ENCODE measurements at regions not wholly inside any gene's neighbourhood (a gene's known extent, or its start where the extent isn't known, plus 50 kb on each side); places are given as distances from the start of the nearest gene placed in this dataset.
"Not testable (repeated sequence)": the region's sequence is repeated elsewhere in the genome, so short reads cannot be mapped to it uniquely, and the experiment has no call there.

DNA sequence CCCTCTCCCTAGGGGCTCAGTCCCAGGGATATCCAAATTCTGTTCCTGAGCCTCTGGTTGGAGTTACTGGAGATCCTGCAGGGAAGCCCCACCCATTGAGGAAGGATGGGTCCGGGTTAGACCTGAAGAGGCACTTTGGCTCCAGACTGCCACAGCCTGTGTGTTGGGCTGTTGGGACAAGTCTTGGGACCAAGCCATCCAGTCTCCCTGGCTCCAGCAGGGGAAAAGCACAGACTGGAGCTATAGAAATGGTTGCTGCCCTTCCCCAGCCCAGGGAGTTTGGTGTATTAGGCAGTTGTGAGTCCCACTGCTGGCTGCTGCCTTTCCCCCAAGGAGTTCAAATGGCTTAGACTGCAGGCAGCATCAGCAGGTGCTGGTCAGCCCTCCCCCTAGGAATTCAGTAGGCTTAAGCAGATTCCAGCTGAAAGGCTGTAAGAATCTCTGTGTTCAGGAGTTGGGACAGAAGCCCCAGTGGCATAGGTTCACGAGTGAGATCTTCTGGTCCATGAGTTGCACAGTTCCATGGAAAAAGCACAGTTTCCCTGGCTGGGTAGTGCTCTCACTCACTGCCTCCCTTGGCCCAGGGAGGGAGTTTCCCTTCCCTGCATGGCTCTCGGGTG lies 344.0 kb upstream of the EPHA5 start:
- intact Hi-C loops (cut with DNase I) = no loop called here
- Histone ChIP-seq H3K27ac (no peak overlapping the region), H3K4me3 (no peak overlapping the region), H3K9me3 (no peaks in the 10 kb centered on the region), H3K27me3 (no peaks in the 10 kb centered on the region), H3K4me1 (ENCODE audit: insufficient read depth) (no peaks in the 10 kb centered on the region), H3K36me3 (no peaks in the 10 kb centered on the region)
- no peak for DNase-seq
- TF ChIP-seq POLR2A (IDR thresholded peaks at IDR 0.05) = no peak
- no peak for TF ChIP-seq EP300 (IDR thresholded peaks at IDR 0.05)
- TF ChIP-seq, protein P1, sequence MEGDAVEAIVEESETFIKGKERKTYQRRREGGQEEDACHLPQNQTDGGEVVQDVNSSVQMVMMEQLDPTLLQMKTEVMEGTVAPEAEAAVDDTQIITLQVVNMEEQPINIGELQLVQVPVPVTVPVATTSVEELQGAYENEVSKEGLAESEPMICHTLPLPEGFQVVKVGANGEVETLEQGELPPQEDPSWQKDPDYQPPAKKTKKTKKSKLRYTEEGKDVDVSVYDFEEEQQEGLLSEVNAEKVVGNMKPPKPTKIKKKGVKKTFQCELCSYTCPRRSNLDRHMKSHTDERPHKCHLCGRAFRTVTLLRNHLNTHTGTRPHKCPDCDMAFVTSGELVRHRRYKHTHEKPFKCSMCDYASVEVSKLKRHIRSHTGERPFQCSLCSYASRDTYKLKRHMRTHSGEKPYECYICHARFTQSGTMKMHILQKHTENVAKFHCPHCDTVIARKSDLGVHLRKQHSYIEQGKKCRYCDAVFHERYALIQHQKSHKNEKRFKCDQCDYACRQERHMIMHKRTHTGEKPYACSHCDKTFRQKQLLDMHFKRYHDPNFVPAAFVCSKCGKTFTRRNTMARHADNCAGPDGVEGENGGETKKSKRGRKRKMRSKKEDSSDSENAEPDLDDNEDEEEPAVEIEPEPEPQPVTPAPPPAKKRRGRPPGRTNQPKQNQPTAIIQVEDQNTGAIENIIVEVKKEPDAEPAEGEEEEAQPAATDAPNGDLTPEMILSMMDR (IDR thresholded peaks at IDR 0.05) = no peak
- 26 to 36% (median 27%) methylated on average over 3 of the region's 3 CpGs for WGBS, 3 donors

GRCh38 chr4:66000510-66001117 lies 330.3 kb upstream of the EPHA5 start:
- Histone ChIP-seq H3K4me1 (ENCODE audit: insufficient read depth) (no peaks in the 10 kb centered on the region), H3K9me3 (no peaks in the 10 kb centered on the region), H3K27ac (no peak overlapping the region), H3K36me3 (no peaks in the 10 kb centered on the region), H3K27me3 (no peaks in the 10 kb centered on the region), H3K4me3 (no peak overlapping the region)
- no peak for DNase-seq
- TF ChIP-seq, protein P1 (IDR thresholded peaks at IDR 0.05) = no peak
- TF ChIP-seq POLR2A (IDR thresholded peaks at IDR 0.05) = no peak
- no peak for TF ChIP-seq EP300 (IDR thresholded peaks at IDR 0.05)
- 0 to 28% (median 0%) methylated on average over 1 of the region's 1 CpG for WGBS, 3 donors
- intact Hi-C loops (cut with DNase I) = no loop called here

GRCh38 chr4:65999518-65999871 lies 329.2 kb upstream of the EPHA5 start:
- H3K27me3 ChIP-seq = no peaks in the 10 kb centered on the region
- H3K9me3 ChIP-seq = no peaks in the 10 kb centered on the region
- H3K27ac ChIP-seq = no peak overlapping the region
- intact Hi-C loops (cut with DNase I) = no loop called here
- H3K4me3 ChIP-seq = no peak overlapping the region
- WGBS, 3 donors = 81 to 85% (median 85%) methylated on average over 1 of the region's 1 CpG
- no peaks in the 10 kb centered on the region for H3K4me1 ChIP-seq (ENCODE audit: insufficient read depth)
- TF ChIP-seq, protein P1 (IDR thresholded peaks at IDR 0.05) = no peak
- TF ChIP-seq POLR2A (IDR thresholded peaks at IDR 0.05) = no peak
- TF ChIP-seq EP300 (IDR thresholded peaks at IDR 0.05) = no peak
- DNase-seq = no peak
- H3K36me3 ChIP-seq = no peaks in the 10 kb centered on the region

- H3K4me1 ChIP-seq (ENCODE audit: insufficient read depth); H3K36me3 ChIP-seq; H3K4me3 ChIP-seq; DNase-seq; intact Hi-C loops (cut with DNase I); H3K27me3 ChIP-seq; H3K27ac ChIP-seq; H3K9me3 ChIP-seq: not testable (repeated sequence)
- 84 to 90% (median 86%) methylated on average over 28 to 29 of the region's 29 CpGs for WGBS, 3 donors
Observed at GRCh38 chr4:65998807-65999517, 328.7 kb upstream of the EPHA5 start.

- no peaks in the 10 kb centered on the region for H3K27me3 ChIP-seq
- DNase-seq = no peak
- H3K4me3 ChIP-seq = no peak overlapping the region
- H3K4me1 ChIP-seq (ENCODE audit: insufficient read depth) = no peaks in the 10 kb centered on the region
- H3K27ac ChIP-seq = no peak overlapping the region
- WGBS, 3 donors = 9 to 24% (median 14%) methylated on average over 2 of the region's 2 CpGs
- H3K36me3 ChIP-seq = no peaks in the 10 kb centered on the region
- TF ChIP-seq, protein P1 (IDR thresholded peaks at IDR 0.05) = no peak
- TF ChIP-seq POLR2A (IDR thresholded peaks at IDR 0.05) (no peak), EP300 (IDR thresholded peaks at IDR 0.05) (no peak)
- intact Hi-C loops (cut with DNase I) = no loop called here
- H3K9me3 ChIP-seq = no peaks in the 10 kb centered on the region
Observed at GRCh38 chr4:65983061-65983460, 312.8 kb upstream of the EPHA5 start.

All from ovary (tissue), 7 donors.